Ureter (tissue), 1 donor: ENCODE measurements at regions not wholly inside any gene's neighbourhood (a gene's known extent, or its start where the extent isn't known, plus 50 kb on each side); places are given as distances from the start of the nearest gene placed in this dataset.

ENCODE experiments used
- DNase-seq: peaks from one replicate; pipeline ENCODE4 v3.0.0-alpha.2; 2020; ENCODE audit warnings: low spot score
- donor health status: DM: yes; HTN: yes; CAD: no.

DNA sequence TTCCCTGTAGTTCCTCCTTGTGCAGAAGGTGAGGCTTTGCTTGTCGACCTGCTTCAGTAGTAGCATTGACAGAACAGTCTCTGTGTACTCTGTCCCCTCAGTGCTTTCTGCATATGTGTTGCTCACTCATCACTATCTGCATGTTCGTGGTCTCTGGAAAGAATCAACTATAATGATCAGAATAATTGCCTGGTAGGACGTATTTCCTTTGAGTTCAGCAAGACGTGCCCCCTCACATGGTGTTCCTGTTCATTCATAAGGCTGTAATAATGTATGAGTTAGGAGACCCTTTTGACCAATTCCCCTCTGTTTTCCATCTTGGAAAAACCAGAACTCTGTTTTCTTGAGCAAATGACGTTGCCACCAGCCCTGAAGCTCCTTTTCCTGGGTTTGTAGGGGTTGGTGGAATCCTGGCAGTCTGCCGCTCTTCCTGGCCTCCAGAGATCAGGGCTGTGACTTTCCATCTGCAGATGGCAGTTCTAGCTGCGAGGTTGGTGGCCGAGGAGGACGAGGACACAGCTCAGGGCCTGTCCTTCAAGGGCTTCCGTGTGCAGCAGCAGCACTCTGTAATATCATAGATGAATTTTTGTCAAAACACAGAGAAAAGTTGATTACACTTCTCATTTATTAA, 61.9 kb downstream of the EXOSC2 start:
- DNase-seq, result no peak

DNA sequence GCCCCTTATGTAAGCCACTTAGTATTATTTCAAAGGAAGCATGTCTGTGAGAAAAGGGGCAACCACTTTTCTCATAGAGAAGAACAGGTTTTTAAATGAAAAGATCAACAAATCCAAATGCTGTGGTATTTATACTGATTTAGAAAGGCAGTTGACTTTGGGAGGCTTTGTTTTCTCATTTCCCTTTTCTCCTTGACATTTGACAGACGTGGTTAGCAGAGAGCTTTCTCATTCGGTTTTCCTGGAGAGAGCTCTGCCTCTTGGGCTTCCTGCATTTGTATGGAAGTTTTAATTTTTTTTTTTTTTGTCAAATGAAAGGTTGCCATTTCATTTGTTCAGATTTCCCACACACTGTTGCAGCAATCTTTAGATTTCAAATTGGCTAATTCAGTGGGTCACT, 62.5 kb downstream of the EXOSC2 start:
- no peak for DNase-seq

DNA sequence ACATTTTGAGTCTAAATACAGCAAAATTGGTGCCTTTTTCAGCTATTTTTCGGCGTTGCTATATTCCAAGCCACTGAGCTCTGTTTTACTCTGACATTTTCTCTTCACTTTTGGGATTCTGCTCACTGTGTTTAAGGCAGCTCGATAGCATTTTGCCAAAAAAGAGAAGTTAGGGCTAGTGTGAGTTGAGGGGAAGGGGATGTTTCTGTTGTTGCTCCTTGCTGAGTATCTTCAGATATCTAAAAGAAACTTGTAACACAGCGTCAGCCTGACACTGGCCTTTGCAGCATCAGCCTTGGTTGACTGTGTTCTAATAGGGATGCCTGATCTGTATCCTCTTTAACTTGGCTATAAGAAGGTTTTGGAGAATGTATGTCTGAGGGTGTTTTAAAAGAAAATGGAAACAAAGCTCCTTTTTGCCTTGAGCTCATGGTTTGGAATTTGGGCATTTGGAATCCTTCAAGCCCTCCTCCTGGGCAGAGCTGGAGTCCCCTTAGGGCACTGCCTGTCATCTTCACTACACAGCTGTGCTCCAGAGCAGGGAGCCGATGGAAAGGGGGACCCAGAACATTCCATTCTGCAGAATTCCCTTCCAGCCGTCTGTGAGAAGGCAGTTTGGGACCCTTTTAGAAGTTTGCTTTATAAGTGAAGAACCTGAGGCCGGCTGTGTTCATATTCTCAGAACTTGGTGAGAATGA, 63.0 kb downstream of the EXOSC2 start:
- DNase-seq, result no peak

DNA sequence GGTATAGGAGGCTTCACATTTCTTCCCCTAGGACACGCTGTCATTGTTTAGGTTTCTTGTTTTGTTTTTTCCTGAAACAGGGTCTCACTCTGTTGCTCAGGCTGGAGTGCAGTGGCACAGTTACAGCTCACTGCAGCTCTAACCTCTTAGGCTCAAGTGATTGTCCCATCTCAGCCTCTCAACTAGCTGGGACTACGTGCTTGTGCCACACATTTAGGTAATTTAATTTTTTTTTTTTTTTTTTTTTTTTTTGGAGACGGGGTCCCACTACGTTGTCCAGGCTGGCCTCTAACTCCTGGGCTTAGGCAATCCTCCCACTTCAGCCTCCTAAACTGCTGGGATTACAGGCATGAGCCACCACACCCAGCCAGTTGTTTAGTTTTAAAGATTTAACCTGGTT, 66.2 kb downstream of the EXOSC2 start:
- DNase-seq, result no peak

DNA sequence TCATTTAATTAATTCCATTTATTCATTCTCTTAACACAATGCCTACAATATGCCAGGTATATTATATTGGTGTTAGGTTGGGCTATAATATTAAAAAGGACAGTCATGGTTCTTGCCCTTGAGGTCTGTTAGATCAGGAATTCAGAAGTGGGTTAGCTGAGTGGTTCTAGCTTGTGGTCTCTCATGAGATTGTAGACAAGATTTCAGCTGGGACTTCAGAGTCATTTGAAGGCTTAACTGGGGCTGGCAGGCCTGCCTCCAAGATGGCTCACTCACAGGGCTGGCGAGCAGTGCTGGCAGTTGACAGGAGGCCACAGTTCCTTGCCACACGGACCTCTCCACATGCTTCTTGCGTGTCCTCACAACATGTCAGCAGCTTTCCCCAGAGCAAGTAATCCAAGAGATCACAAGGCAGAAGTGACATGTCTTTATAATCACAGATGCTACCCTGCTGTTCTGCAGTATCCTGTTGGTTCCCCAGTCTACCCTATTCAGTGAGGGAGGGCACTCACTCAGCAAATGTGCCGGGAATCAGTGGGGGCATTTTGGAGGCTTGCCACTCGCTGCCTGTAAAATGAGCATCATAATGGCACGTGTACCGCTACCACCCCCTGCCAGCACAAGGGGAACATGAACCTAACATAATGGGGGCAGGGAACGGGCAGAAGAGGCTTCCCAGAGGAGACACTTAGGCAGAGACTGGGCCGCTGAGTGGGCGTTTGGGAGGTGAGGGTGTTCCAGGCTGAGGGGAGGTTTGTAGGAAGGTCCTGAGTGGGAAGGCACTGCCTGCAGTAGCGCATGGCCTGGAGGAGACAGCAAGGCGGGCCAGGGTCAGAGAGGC, 70.0 kb downstream of the EXOSC2 start:
- no peak for DNase-seq

DNA sequence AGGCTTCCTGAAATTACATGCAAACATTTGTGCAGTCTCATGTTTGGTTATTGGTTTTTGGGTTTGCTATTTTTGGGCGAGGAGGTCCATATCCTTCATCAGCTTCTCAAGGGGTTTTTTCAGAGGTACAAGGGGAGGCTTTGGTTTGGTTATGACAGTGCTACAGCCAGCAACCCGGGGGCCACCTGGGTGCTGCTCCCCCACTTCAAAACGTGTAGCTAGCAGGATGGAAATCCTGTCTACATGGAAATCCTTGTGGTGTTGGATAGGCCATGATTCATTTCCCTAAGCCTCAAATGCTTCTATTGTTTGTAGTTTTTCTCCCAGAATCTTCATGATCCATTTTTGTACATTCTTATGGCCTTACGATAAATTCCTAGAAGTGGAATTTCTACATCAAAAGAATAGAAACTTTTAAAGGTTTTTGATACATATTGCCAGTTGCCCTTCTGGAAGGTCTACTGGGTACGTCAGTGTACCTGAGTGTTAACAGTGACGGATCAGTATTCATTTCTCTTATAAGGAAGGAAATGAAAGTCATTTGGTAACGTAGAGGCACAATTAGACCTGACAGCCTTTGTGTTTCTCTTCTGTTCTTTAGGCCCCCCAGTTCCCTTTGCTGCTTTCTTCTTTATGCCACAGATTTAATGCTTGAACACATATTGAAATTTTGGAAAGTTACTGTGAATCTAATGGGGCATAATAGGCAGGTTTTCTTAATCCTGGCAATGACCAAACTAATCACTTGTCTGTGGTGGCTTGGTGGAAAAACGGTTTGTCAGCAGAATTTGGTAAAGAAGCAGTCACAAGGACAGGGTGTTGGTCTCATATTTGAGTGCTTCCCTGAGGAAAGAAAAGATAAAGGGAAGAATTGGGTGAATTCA, 69.7 kb upstream of the ABL1 start:
- DNase-seq, result no peak

DNA sequence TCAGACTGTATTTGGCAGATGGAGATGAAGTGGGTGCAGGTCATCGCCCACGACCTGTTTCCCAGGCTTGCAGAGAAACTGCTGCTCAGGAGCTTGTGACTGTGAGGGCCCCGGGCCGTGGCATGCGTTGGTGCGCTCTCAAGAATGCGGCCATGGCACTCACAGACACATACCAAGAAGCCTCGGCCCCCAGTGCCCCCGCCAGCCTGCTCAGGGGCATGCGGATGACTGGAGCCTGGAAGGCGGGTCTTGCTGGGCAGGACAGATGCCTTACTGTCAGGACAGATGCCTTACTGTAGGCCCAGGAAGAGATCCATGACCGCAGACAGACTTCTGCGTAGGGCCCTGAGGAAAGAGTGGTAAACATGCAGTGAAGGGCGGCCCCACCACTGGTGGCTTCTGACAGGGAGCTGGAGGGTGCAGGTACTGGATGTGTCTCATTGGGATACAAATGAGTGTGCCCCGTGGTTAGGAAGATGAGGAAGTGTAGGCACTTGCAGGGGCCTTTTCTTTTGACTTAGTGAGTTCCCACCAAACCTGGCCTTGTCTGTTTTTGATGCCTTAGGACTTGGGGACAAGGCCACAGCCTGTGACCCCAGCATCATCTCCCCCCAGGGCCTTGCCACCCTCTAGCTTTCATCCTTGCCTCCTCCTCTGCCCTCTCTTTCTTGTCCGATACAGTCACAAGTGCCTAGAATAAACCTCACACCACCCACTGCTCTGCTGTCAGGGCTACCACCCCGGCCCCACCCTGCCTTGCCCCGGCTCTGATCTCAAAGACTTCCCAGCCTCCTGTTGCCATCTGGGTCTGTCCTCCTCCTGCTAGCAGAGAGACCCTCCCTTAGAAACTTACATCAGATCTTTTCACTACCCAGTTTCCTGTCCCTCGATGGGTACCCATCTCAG, 68.8 kb upstream of the ABL1 start:
- no peak for DNase-seq

DNA sequence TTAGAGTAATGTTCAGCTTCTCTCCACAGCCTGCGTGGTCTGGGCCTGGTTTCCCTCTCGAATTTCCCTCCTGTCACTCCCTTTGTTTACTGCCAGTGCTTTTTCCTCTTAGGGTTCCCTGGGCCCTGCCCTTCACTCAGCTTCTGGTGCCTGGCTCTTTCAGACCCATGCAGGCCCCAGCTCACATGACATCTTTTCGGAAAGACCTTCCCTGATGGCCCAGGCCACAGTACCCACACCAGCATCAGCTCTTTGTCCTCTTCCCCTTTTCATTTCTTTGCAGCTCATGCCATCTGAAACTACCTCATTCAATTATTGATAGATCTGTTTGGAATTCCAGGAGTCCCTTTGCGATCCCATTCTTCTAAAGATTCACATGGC, 68.1 kb upstream of the ABL1 start:
- DNase-seq, result no peak

DNA sequence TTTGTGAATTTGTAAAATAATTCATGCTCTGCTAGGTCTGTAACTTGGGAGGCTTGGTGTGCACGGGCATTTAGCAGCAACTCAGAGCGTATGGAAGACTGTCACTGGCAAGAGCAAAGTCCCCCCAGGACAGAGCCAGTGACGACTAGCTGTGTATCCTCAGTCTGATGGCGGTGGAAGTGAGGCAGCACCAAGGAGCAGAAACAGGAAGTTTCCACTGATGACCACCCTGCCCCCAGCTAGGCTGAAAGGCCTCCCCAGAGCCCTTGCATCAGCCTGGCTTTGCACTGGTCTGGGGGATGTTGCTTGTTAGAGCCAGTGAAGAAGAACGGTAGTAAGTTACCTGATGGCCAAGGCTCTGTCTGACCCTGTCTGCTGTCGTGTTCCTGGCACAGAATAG, 66.8 kb upstream of the ABL1 start:
- DNase-seq, result no peak

DNA sequence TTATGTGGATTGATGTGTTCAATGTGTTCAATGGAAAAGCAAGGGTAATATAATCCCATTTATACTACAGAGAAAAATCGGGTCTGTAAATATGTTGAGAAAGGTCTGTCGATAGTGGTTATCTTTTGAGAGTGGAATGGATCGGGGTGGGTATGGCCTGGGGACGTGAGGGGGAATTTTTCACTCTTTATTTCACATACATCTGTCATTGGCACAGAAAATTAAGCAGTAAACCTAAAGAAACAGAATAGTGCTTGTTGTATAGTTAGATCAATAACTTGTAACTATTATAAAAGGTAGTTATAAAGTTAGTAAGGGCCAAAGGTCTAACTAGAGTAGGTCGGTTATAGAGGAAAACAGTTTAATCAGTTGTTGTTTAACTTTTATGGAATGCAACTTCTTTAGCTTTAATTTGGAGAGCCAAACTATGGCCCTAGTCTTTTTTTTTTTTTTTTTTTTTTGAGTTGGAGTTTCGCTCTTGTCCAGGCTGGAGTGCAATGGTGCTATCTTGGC, 66.1 kb upstream of the ABL1 start:
- DNase-seq, result no peak

DNA sequence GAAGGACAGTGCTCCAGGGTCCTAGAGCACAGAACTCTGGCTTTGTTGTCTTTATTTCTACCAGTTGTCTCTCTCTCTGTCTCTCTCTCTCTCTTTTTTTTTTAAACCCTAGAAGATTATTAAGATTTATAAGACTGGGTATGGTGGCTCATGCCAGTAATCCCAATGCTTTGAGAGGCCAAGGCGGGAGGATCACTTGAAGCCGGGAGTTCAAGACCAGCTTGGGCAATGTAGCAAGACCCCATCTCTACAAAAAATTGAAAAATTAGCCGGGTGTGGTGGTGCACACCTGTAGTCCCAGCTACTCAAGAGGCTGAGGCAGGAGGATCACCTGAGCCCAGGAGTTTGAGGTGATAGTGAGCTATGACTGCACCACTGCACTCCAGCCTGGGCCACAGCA, 65.0 kb upstream of the ABL1 start:
- DNase-seq, result no peak

DNA sequence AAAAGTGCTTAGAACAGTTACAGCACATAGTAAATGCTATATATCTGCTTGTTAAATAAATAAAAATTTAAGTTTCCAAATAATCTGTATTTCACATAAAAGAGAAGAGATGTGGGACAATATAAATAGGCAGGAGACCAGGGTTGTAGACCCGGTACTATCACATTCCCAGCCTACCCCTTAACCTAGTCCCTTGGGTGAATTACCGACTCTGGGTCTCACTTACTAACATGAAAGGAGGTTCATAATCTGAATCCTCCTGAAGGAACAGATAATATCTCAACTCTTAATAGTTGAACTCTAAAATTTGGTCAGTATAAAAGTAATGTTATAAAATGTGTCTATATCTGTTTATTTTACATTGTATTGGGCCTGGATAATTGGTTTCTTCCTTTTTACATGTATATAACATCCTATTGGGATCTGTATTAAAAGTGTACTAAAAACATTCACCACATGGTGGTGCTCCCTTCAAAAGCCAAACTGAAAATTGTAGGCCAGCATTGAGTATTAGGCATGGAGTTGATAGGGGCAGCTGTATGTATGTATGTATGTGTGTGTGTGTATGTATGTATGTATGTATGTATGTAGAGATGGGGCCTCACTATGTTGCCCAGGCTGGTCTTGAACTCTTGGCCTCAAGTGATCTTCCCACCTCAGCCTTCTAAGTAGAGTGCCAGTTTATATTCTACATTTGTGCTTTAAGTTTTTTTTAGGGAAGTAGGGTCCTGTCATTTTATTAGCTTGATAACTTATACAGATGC, 64.2 kb upstream of the ABL1 start:
- no peak for DNase-seq

DNA sequence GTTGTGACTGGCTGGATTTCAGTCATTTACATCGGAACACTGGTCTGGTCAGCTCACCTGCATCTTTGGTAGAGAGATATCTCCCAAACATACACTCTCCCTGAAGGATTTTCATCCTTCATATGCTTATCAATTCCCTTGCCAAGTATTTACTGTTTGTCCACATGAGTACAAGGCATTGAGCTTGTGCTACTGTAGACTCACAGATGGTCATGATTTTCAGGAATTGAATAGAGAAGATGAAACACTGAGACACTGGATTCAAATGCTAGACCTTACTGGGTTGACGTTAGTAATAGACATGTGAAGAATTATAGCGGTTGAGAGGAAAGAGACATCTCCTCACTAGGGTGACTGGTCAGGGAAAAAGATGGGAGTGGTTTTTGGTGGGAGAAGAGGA, 62.9 kb upstream of the ABL1 start:
- DNase-seq, result no peak

DNA sequence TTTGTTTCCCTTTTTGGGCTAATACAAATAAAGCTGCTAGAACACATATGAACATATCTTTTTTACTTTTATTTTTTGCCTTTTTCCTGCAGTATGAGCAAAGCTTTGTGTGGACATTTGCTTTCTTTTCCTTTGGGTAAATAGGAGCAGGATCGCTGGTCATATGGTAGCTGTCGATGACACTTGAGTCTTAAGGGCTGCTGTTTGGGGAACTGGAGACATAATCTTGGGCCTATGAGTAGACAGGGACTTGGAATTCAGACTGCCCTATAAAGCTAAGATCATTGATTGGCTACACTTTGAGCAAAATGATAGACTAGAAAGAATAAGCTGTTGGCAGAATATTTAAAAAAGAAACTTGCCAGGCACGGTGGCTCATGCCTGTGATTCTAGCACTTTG, 60.9 kb upstream of the ABL1 start:
- DNase-seq, result no peak

DNA sequence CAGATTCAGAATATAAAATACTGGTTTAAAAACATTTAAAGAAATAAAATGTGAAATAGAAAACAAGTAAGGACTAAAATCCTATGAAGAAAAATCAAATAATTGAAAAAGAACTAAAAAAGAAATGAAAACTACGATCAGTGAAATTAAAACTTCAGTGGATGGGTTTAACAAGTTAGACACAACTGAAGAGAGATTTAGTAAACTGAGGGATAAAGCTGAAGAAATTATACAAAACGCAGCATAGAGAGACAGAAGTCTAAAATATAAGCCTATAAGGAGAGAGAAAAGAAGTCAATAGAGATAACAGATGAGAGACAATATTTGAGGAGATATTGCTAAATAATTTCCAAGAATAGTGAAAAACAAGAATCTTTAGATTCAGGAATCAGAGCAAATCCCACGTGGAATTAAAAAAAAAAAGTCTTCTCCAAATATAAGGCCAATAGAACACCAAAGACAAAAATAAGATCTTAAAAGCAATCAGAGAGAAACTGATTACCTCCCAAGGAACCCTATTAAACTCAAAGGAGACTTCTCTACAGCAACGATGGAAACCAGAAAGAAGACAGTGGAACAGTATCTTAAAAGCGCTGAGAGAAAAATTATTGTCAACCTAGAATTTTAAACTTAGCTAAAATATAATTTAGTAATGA, 59.6 kb upstream of the ABL1 start:
- DNase-seq, result no peak

DNA sequence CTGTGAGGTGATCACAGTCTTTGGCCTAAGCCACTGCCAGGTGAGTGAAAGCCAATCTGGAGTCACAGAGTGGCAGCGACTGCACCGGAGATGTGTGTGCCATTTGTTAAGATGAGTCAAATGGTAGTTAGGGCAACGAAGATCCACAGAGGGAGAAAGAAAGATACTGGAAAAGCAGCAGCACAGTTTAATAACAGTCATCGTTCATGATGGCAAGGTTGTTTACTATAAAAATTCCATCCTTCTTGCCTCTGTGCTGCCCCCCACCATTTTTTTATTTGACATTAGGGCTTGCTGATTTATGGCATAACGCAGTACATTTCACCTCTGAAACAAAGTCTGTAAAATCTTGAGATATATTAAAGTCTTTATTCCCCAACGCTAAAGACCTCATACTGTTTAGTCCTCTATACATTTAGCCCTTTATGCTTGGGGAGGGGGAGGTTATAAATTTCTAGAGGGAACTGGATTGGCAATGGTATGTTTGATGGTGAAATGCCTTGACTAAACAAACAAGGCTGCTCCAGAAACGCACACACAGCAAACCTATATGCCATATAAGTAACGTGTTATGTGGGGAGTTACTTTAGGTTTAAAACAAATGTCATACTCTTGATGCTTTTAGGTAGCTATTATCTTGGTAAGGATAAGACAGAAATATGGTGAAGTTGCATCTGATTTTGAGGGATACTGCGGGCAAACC, 55.8 kb upstream of the ABL1 start:
- no peak for DNase-seq

DNA sequence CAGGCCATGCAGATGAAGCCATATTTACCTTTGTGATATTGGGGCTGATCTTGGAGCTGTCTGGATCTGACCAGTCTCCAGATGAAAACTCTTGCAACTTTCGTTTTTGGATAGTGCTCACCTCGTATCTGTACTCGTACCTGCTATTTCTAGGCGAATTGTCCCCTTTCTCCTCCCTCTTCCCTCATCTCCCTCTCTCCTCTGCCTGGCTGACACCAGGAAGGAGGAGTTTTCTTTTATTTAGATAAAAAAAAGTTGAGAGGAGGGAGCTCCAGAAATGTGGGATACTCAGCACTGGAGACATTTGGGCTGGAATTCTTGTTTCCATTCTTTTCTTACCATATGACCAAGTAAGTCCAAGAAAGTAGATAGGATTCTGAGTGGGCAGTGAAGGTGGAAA, 54.6 kb upstream of the ABL1 start:
- DNase-seq, result no peak

DNA sequence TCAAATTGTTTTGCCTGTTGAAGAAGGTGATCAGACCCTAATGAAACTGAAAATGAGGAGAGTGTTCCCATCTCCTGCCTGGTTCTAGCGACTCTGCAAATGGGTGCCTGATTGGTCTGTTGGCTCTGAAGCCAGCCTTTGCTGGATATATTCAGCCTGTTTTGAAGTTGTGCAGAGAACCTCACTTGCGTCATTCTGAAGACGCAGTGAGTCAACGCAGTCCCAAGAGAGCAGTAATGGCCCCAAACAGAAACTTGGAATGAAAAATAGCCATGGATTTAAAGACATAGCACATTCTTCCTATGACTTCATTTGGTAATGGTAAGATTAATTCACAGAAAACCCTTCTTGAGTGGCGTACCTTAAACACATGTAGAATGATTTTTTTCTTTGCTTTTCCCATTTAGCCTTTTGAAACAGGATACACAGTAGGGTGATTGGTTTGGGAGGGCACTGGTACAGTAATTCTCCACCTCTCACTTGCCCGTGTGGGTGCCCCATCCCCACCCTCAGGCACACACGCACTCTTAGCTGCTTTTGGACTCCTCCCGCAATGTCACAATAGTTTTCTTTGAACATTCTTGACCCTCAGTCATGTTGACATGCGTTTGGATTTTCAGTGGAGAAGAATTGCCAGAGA, 54.1 kb upstream of the ABL1 start:
- peak; percentile 68 for DNase-seq
